Aorta (tissue), 5 donors: ENCODE measurements at regions not wholly inside any gene's neighbourhood (a gene's known extent, or its start where the extent isn't known, plus 50 kb on each side); places are given as distances from the start of the nearest gene placed in this dataset.

ENCODE experiments used
- ATAC-seq: fragments of 200-7000 bp; cut with Tn5 transposase; one replicate; pipeline ENCODE4 v1.9.1; 2022; ENCODE audit warnings: moderate library complexity; ENCODE audit not compliant: low FRiP score
- DNase-seq, 2 donors: peaks; one replicate each; pipeline ENCODE4 v3.0.0-alpha.2; 2020
- H3K27ac ChIP-seq, 2 donors: one replicate each; pipeline ENCODE4 v1.5.1; 2013; ENCODE audit warnings: low read length in 2 of 2, mild to moderate bottlenecking in 2 of 2, moderate library complexity in 2 of 2, control low read depth in 1 of 2, inconsistent platforms in 1 of 2, low read depth in 1 of 2
- H3K27me3 ChIP-seq, 2 donors: one replicate each; pipeline ENCODE4 v1.6.1; 2013; ENCODE audit warnings: control low read depth in 1 of 2, low read length in 1 of 2, mild to moderate bottlenecking in 1 of 2, moderate library complexity in 1 of 2; ENCODE audit not compliant: insufficient read depth in 2 of 2, control insufficient read depth in 1 of 2
- H3K36me3 ChIP-seq, 2 donors: one replicate each; pipeline ENCODE4 v1.6.1; 2013; ENCODE audit warnings: control low read depth in 1 of 2, low read length in 1 of 2, mild to moderate bottlenecking in 1 of 2; ENCODE audit not compliant: insufficient read depth in 2 of 2, control insufficient read depth in 1 of 2
- H3K4me1 ChIP-seq, 2 donors: one replicate each; pipeline ENCODE4 v1.6.1; 2013; ENCODE audit warnings: low read length in 2 of 2, control low read depth in 1 of 2, mild to moderate bottlenecking in 1 of 2, moderate library complexity in 1 of 2; ENCODE audit not compliant: insufficient read depth in 2 of 2, control insufficient read depth in 1 of 2
- H3K4me3 ChIP-seq, 2 donors: one replicate each; pipeline ENCODE4 v1.5.1; 2013; ENCODE audit warnings: low read length in 2 of 2, control low read depth in 1 of 2, mild to moderate bottlenecking in 1 of 2
- H3K9me3 ChIP-seq: one replicate; pipeline ENCODE4 v1.6.1; 2013; ENCODE audit warnings: mild to moderate bottlenecking, low read length; ENCODE audit not compliant: control insufficient read depth
- WGBS, 2 donors: extraction: QIAGEN DNeasy Blood & Tissue Kit; methylation state at CpG; one replicate each; pipeline ENCODE4 v1.1.7; 2013; 5-methylcytosine and 5-hydroxymethylcytosine counted together
- intact Hi-C, 2 donors: fragments of 100-400 bp; cut with DNase I; formaldehyde crosslinking; loops; one replicate each; pipeline versions ENCODE4 v1.14.2 to v1.15.0; 2022
- donor health status: healthy with polysubstance abuse.
- donor health status: Bipolar disorder and iron deficiency.
- donor health status: DM: no; HTN: no; CAD: no.
- donor health status: DM: no; HTN: no; CAD: no.
- donor health status: DM: yes; HTN: yes; CAD: no.

DNA sequence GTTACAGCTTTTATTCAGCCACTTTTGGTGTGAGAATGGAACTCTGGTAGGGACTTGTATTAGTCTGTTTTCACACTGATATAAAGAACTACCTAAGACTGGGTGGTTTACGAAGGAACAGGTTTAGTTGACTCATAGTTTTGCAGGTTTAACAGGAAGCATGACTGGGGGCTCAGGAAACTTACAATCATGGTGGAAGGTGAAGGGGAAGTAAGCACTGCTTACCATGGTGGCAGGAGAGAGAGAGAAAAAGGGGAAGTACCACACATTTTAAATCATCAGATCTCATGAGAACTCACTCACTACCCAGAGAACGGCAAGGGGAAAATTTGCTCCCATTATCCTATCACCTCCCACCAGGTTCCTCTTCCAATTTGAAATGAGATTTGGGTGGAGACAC lies 942.2 kb downstream of the PCDH17 start:
- Histone ChIP-seq H3K27me3 (no peaks in the 10 kb centered on the region), H3K27ac (no peak overlapping the region), H3K4me3 (no peak overlapping the region), H3K4me1 (no peaks in the 10 kb centered on the region), H3K9me3 (peaks cover 2% of the 10 kb centered on the region), H3K36me3 (no peaks in the 10 kb centered on the region)
- DNase-seq (no peak), ATAC-seq (no peak)
- WGBS, 2 donors, result 85 to 86% methylated on average over 2 of the region's 2 CpGs
- intact Hi-C loops, result no loop called here

DNA sequence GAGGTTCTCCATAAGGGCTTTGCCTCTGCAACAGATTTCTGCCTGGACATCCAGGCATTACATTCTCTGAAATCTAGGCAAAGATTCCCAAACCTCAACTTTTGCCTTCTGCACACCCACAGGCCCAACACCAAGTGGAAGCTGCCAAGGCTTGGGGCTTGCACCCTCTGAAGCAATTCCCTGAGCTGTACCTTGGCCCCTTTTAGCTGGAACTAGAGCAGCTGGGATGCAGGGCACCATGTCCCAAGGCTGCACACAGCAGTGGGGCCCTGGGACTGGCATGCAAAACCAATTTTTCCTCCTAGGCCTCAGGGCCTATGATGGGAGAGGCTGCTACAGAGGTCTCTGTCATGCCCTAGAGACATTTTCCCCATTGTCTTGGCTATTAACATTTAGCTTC lies 943.2 kb downstream of the PCDH17 start:
- Histone ChIP-seq H3K9me3 (peaks cover 2% of the 10 kb centered on the region), H3K27ac (no peak overlapping the region), H3K36me3 (no peaks in the 10 kb centered on the region), H3K4me3 (no peak overlapping the region), H3K27me3 (no peaks in the 10 kb centered on the region), H3K4me1 (no peaks in the 10 kb centered on the region)
- intact Hi-C loops, result no loop called here
- ATAC-seq (no peak), DNase-seq (no peak)

DNA sequence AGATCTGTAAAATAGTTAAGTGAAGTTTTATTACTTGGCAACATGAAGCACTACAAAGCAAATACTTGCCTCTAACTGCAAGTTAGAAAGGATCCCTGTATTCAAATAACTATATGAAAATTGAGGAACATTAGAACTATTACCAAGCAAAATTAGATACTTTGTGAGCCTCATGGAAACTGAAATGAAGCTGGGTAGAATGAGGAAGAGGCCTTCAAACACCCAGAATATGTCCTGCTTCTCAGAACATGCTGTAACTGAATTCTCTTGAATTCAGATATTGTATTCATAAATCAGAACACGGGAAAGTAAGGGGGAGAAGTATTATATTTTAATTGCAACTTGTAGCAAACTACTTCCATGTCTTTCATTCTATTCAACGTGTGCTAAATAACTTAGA lies 947.9 kb downstream of the PCDH17 start:
- H3K4me1 ChIP-seq, result no peaks in the 10 kb centered on the region
- DNase-seq (no peak), ATAC-seq (no peak)
- WGBS, 2 donors, result 74 to 86% methylated on average over 2 of the region's 2 CpGs
- H3K36me3 ChIP-seq, result no peaks in the 10 kb centered on the region
- peaks cover 2% of the 10 kb centered on the region for H3K9me3 ChIP-seq
- H3K4me3 ChIP-seq, result no peak overlapping the region
- H3K27ac ChIP-seq, result no peak overlapping the region
- intact Hi-C loops, result no loop called here
- H3K27me3 ChIP-seq, result no peaks in the 10 kb centered on the region

DNA sequence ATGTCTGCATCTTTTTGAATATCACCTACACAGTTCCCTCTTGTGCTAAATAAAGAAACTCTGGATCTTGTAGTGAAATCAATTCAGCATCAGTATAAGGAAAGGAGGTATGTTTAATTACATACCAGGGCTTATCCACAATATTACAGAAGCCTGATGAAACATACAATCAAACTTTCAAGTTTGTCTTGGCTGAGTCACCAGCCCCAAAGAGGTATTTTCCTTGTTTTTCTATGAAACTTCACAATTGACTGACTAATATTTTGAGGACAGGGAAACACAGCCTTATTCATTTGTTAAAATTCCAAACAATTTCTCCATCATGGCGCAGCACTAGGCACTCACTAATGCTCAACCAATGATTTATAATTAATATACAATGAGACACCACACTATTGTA lies 952.4 kb downstream of the PCDH17 start:
- no peak for DNase-seq

DNA sequence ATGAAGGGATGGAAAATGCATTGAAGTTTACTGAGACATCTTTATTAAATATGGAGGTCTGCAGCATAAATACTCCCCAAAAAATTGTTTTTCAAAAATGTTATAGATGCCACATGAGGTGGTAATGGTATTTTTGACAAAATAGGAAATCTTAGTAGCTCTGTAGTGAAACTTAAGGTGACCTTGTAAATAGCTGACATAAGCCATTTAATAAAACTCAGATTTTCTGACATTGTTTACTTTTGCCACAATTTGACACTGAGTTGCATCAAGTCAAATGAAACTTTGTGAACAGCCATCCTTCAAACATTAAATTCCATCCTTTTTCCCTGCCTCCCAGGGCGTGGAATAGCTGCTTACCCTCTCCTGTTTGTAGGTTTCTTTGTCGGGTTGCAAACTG lies 953.1 kb downstream of the PCDH17 start:
- WGBS, 2 donors, result 55 to 74% methylated on average over 2 of the region's 2 CpGs
- intact Hi-C loops, result no loop called here
- no peak for ATAC-seq
- no peaks in the 10 kb centered on the region for H3K36me3 ChIP-seq
- H3K9me3 ChIP-seq, result no peaks in the 10 kb centered on the region
- no peak for DNase-seq
- no peaks in the 10 kb centered on the region for H3K27me3 ChIP-seq
- no peak overlapping the region for H3K27ac ChIP-seq
- no peak overlapping the region for H3K4me3 ChIP-seq
- H3K4me1 ChIP-seq, result no peaks in the 10 kb centered on the region

More for the DNA sequence above, 952.4 kb downstream of the PCDH17 start:
- Histone ChIP-seq H3K27me3 (no peaks in the 10 kb centered on the region), H3K27ac (no peak overlapping the region), H3K4me3 (no peak overlapping the region), H3K36me3 (no peaks in the 10 kb centered on the region), H3K9me3 (no peaks in the 10 kb centered on the region), H3K4me1 (no peaks in the 10 kb centered on the region)
- intact Hi-C loops, result no loop called here
- no peak for ATAC-seq
- WGBS, 2 donors, result 91 to 97% methylated on average over 1 of the region's 1 CpG

DNA sequence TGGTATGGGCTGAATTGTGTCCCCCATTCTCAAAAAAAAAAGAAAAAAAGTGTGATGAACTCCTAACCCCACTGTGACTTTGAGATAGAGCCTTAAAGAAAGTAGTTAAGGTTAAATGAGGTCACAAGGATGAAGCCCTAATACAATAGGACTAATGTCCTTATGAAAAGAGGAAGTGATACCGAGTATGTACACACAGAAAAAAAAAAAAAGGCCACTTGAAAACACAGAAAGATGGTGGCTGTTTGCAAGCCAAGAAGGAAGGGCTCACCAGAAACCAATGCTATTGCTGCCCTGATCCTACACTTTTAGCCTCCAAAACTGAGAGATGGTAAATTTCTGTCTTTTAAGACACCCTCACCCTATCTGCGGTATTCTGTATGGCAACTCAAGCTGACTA lies 955.6 kb downstream of the PCDH17 start:
- ATAC-seq (no peak), DNase-seq (no peak)
- intact Hi-C loops, result no loop called here
- no peaks in the 10 kb centered on the region for H3K9me3 ChIP-seq
- no peak overlapping the region for H3K4me3 ChIP-seq
- 76 to 79% methylated on average over 2 of the region's 2 CpGs for WGBS, 2 donors
- H3K27ac ChIP-seq, result no peak overlapping the region
- H3K27me3 ChIP-seq, result no peaks in the 10 kb centered on the region
- H3K36me3 ChIP-seq, result no peaks in the 10 kb centered on the region
- H3K4me1 ChIP-seq, result no peaks in the 10 kb centered on the region

DNA sequence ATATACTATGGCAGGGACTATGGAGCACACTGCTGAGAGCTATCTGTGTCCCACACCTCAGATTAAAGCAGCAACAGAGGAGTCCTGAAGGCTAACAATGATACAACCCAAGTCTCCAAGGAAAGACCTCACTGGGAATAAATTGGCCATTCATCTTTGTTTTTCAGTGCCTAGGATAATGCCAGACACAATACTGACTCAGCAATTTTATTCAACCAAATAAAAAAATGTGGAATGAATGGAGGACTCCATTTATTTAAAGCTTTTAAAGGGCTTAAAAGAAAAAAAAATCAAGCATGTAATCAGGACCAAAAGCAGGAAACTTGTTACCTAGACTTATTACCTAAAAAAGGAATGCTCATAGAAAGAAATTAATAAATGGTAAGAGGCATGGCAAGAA lies 960.5 kb downstream of the PCDH17 start:
- intact Hi-C loops, result no loop called here
- ATAC-seq (no peak), DNase-seq (no peak)
- Histone ChIP-seq H3K4me3 (no peak overlapping the region), H3K27ac (no peak overlapping the region), H3K4me1 (no peaks in the 10 kb centered on the region), H3K36me3 (no peaks in the 10 kb centered on the region), H3K27me3 (no peaks in the 10 kb centered on the region), H3K9me3 (no peaks in the 10 kb centered on the region)

DNA sequence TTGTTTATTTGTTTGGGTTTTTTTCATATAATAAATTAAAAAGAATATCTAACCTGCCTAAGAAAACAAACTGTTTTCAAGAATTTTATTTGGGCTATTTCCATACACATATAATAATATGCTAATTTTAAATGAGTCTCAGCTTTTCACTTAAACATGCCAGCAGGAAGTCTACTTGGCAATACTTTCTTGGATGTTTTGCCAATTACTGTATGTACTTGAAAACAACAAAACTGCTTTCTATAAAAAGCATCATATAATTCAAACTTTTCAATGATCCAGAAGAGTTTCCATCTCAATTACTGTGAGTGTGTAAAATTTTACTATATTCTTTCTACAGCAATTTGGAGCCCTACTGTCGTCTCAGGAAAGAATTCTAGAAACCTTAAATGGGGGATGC lies 961.2 kb downstream of the PCDH17 start:
- ATAC-seq, result no peak
- Histone ChIP-seq H3K27me3 (no peaks in the 10 kb centered on the region), H3K36me3 (no peaks in the 10 kb centered on the region), H3K9me3 (no peaks in the 10 kb centered on the region), H3K4me1 (no peaks in the 10 kb centered on the region), H3K4me3 (no peak overlapping the region), H3K27ac (no peak overlapping the region)
- intact Hi-C loops, result no loop called here
- DNase-seq, result no peak
- 86 to 87% methylated on average over 1 of the region's 1 CpG for WGBS, 2 donors

DNA sequence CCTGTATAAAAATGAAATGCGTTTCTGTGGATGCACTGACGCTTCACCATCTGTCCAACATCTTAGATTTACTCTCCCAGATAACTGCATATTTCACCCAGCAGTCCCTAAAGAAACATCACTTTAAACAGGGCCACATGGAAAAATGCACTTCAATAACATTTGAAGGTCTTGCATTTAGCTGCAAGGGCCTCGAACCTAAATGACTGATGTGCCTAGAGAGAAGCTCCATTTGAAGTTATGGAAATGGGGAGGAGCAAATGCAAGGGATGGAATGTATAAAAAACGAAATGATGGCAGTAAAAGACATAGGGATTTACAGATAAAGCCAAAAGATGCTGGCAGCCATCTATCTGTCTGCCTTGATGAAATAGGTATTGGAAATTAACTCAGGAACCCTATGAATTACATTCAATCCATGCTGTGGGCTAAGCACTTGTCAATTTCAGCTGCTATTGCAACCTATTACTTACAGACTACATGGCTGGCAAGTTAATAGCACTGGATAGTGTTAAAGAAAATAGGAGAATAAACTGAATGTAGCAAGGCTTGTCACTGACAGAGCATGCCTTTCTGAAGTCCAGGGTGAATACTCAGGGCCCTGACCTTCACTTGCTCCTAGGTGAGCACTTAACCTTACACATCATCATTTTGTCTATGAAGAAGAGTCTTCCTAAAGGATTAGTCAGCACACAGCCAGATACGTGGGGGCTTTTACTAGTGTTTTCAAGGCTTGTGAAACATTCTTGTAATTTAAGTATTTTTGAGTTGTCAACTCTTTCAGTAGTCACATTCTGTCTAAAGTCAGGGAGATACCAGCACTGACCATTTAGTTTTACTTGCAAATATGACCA lies 963.4 kb downstream of the PCDH17 start:
- 27 to 29% methylated on average over 5 of the region's 5 CpGs for WGBS, 2 donors
- intact Hi-C loops, result no loop called here
- ATAC-seq, result no peak

More for the DNA sequence above, 963.4 kb downstream of the PCDH17 start:
- no peaks in the 10 kb centered on the region for H3K9me3 ChIP-seq
- H3K4me1 ChIP-seq, result no peaks in the 10 kb centered on the region
- H3K36me3 ChIP-seq, result no peaks in the 10 kb centered on the region
- DNase-seq, result no peak
- H3K4me3 ChIP-seq, result no peak overlapping the region
- no peak overlapping the region for H3K27ac ChIP-seq
- H3K27me3 ChIP-seq, result no peaks in the 10 kb centered on the region
